ENCODE measurements at regions not wholly inside any gene's neighbourhood (a gene's known extent, or its start where the extent isn't known, plus 50 kb on each side); places are given as distances from the start of the nearest gene placed in this dataset.

- H3K4me3 ChIP-seq (replicated peaks in 1 of 3; ENCODE audit: insufficient read depth in 1 of 3, low read depth in 2 of 3, low read length in 3 of 3) = no peak overlapping the region
- 3% methylated on average over 2 of the region's 2 CpGs for WGBS (ENCODE audit: low lambda C conversion rate)
- no peak for DNase-seq (ENCODE audit: low spot score)
- H3K79me2 ChIP-seq (ENCODE audit: insufficient read depth, low read length) = no peaks in the 10 kb centered on the region
- no peak for ATAC-seq
- BruUV-seq (replicated peaks) = no TSS peak
- peaks cover 40% of the 10 kb centered on the region for H3K9me3 ChIP-seq (ENCODE audit: low read length)
- no peak overlapping the region for H2AFZ ChIP-seq (ENCODE audit: low read length)
- no peak for FAIRE-seq
- H3K36me3 ChIP-seq (replicated peaks in 1 of 2; ENCODE audit: control insufficient read depth in 1 of 2, insufficient read depth in 2 of 2, low read length in 2 of 2) = no peaks in the 10 kb centered on the region
- intact Hi-C loops (cut with micrococcal nuclease; ENCODE audit: unreplicated experiment) = no loop called here
- no peak overlapping the region for H3K4me2 ChIP-seq (ENCODE audit: low read depth, low read length)
- no peaks in the 10 kb centered on the region for H3K27me3 ChIP-seq (ENCODE audit: control insufficient read depth in 1 of 2, insufficient read depth in 2 of 2, low read length in 2 of 2)
- H4K20me1 ChIP-seq (ENCODE audit: insufficient read depth, low read length) = no peaks in the 10 kb centered on the region
- H3K9ac ChIP-seq (ENCODE audit: insufficient read depth, low read depth, low read length) = no peak overlapping the region
- H3K4me1 ChIP-seq (ENCODE audit: insufficient read depth, low read length) = no peaks in the 10 kb centered on the region
- CTCF ChIA-PET (ENCODE audit: low intra/inter-chr PET ratio, low total read pairs) = no interaction called here
- in situ Hi-C loops (cut with HindIII; ENCODE audit: extremely low pct_ligation_motif_present, low pct_unique_long_range_greater_than_20kb) = no loop called here
- no peak overlapping the region for H3K27ac ChIP-seq (ENCODE audit: extremely low read length, insufficient read depth, low read length)
- POLR2A ChIA-PET = no interaction called here
- TF ChIP-seq MAFF (IDR thresholded peaks at IDR 0.05; ENCODE audit: low read depth, low read length) = peak; percentile 46
- no peak for TF ChIP-seq MIXL1 (CRISPR knock-in tag; IDR thresholded peaks at IDR 0.05)
- peak; percentile 56 to 68 for TF ChIP-seq MAFK (conservative IDR thresholded peaks at IDR 0.05 in 1 of 2, IDR thresholded peaks at IDR 0.05 in 1 of 2; ENCODE audit: low read length in 2 of 2)
- no peak for TF ChIP-seq ZNF703 (CRISPR knock-in tag; IDR thresholded peaks at IDR 0.05; ENCODE audit: borderline replicate concordance)
- peak; percentile 59 for TF ChIP-seq NFE2L2 (IDR thresholded peaks at IDR 0.05; ENCODE audit: low read length)
These were observed 137.4 kb upstream of the RPL10L start for GRCh38 chr14:46788994-46789393.

GRCh38 chr14:46782281-46782680, 130.7 kb upstream of the RPL10L start:
- Histone ChIP-seq H3K4me1 (ENCODE audit: insufficient read depth, low read length) (no peaks in the 10 kb centered on the region), H3K79me2 (ENCODE audit: insufficient read depth, low read length) (no peaks in the 10 kb centered on the region), H4K20me1 (ENCODE audit: insufficient read depth, low read length) (no peaks in the 10 kb centered on the region), H3K27me3 (ENCODE audit: control insufficient read depth in 1 of 2, insufficient read depth in 2 of 2, low read length in 2 of 2) (no peaks in the 10 kb centered on the region), H3K36me3 (replicated peaks in 1 of 2; ENCODE audit: control insufficient read depth in 1 of 2, insufficient read depth in 2 of 2, low read length in 2 of 2) (no peaks in the 10 kb centered on the region), H3K9me3 (ENCODE audit: low read length) (peaks cover 54% of the 10 kb centered on the region), H3K9ac (ENCODE audit: insufficient read depth, low read depth, low read length) (no peak overlapping the region), H3K4me3 (replicated peaks in 1 of 3; ENCODE audit: insufficient read depth in 1 of 3, low read depth in 2 of 3, low read length in 3 of 3) (no peak overlapping the region), H3K4me2 (ENCODE audit: low read depth, low read length) (no peak overlapping the region), H2AFZ (ENCODE audit: low read length) (no peak overlapping the region), H3K27ac (ENCODE audit: extremely low read length, insufficient read depth, low read length) (no peak overlapping the region)
- BruUV-seq (replicated peaks) = no TSS peak
- ChIA-PET CTCF (ENCODE audit: low intra/inter-chr PET ratio, low total read pairs) (no interaction called here), POLR2A (no interaction called here)
- ATAC-seq = no peak
- TF ChIP-seq ZNF337 (CRISPR knock-in tag; IDR thresholded peaks at IDR 0.05; ENCODE audit: borderline replicate concordance, low read depth) (peak; percentile 96; the same call in 1 of the 2 replicates), JDP2 (CRISPR knock-in tag; IDR thresholded peaks at IDR 0.05; ENCODE audit: borderline replicate concordance) (no peak)
- WGBS (ENCODE audit: low lambda C conversion rate) = 0% methylated on average over 1 of the region's 1 CpG
- FAIRE-seq = no peak
- intact Hi-C loops (cut with micrococcal nuclease; ENCODE audit: unreplicated experiment) = no loop called here
- in situ Hi-C loops (cut with HindIII; ENCODE audit: extremely low pct_ligation_motif_present, low pct_unique_long_range_greater_than_20kb) = no loop called here
- no peak for DNase-seq (ENCODE audit: low spot score)
